Lower leg skin (tissue), 4 donors: ENCODE measurements at regions not wholly inside any gene's neighbourhood (a gene's known extent, or its start where the extent isn't known, plus 50 kb on each side); places are given as distances from the start of the nearest gene placed in this dataset.

ENCODE experiments used
- DNase-seq, 2 donors: peaks; one replicate each; pipeline ENCODE4 v3.0.0-alpha.2; 2019; ENCODE audit warnings: low spot score in 2 of 2
- H3K4me3 ChIP-seq: fragments of 200-600 bp; sonication (generic); 2 replicates; pipeline ENCODE4 v1.5.1; 2017; ENCODE audit warnings: mild to moderate bottlenecking, low read depth; ENCODE audit not compliant: poor library complexity, severe bottlenecking
- CTCF ChIP-seq, 3 donors: fragments of 450-650 bp; IDR thresholded peaks; one replicate each; pipeline ENCODE4 v1.5.1; 2016; ENCODE audit warnings: antibody characterized with exemption in 3 of 3, mild to moderate bottlenecking in 3 of 3, moderate library complexity in 2 of 3
- POLR2A ChIP-seq, 2 donors: fragments of 450-650 bp; IDR thresholded peaks; one replicate each; pipeline ENCODE4 v1.6.1; 2016 to 2017; ENCODE audit warnings: antibody characterized with exemption in 2 of 2, mild to moderate bottlenecking in 1 of 2, moderate library complexity in 1 of 2
- WGBS, 2 donors: methylation state at CpG; one replicate each; pipeline ENCODE4 v1.1.5; 2018; 5-methylcytosine and 5-hydroxymethylcytosine counted together
- intact Hi-C: fragments of 100-400 bp; cut with DNase I; formaldehyde crosslinking; loops from one replicate; pipeline ENCODE4 v1.15.0; 2023; ENCODE audit warnings: low total_unique reads

GRCh38 chr20:48336597-48336996, 491.2 kb downstream of the PREX1 start:
- no peak overlapping the region for H3K4me3 ChIP-seq
- 81 to 86% methylated on average over 6 of the region's 6 CpGs for WGBS, 2 donors
- TF ChIP-seq CTCF (IDR thresholded peaks at IDR 0.05) (no peak), POLR2A (IDR thresholded peaks at IDR 0.05) (no peak)
- no peak for DNase-seq
- intact Hi-C loops = no loop called here

GRCh38 chr20:48335308-48336050, 492.3 kb downstream of the PREX1 start:
- intact Hi-C loops = no loop called here
- DNase-seq = no peak
- TF ChIP-seq POLR2A (IDR thresholded peaks at IDR 0.05) (no peak), CTCF (IDR thresholded peaks at IDR 0.05) (no peak)
- H3K4me3 ChIP-seq = no peak overlapping the region
- WGBS, 2 donors = 74 to 87% methylated on average over 3 of the region's 3 CpGs

GRCh38 chr20:48333707-48334106, 494.1 kb downstream of the PREX1 start:
- TF ChIP-seq POLR2A (IDR thresholded peaks at IDR 0.05) (no peak), CTCF (IDR thresholded peaks at IDR 0.05) (no peak)
- no peak for DNase-seq
- no peak overlapping the region for H3K4me3 ChIP-seq
- intact Hi-C loops = no loop called here
- 68 to 91% methylated on average over 4 of the region's 4 CpGs for WGBS, 2 donors

GRCh38 chr20:48332555-48332954, 495.2 kb downstream of the PREX1 start:
- intact Hi-C loops = no loop called here
- no peak overlapping the region for H3K4me3 ChIP-seq
- DNase-seq = no peak
- 45 to 56% methylated on average over 3 of the region's 3 CpGs for WGBS, 2 donors
- TF ChIP-seq POLR2A (IDR thresholded peaks at IDR 0.05) = no peak
- no peak for TF ChIP-seq CTCF (IDR thresholded peaks at IDR 0.05)

- TF ChIP-seq CTCF (IDR thresholded peaks at IDR 0.05) = no peak
- TF ChIP-seq POLR2A (IDR thresholded peaks at IDR 0.05) = no peak
- 90 to 95% methylated on average over 1 of the region's 1 CpG for WGBS, 2 donors
- no peak for DNase-seq
- no peak overlapping the region for H3K4me3 ChIP-seq
- intact Hi-C loops = no loop called here
These were observed 496.1 kb downstream of the PREX1 start for GRCh38 chr20:48331518-48332286.
